IMR-90 (cell line): ENCODE measurements at regions not wholly inside any gene's neighbourhood (a gene's known extent, or its start where the extent isn't known, plus 50 kb on each side); places are given as distances from the start of the nearest gene placed in this dataset.

Source experiments
- ATAC-seq: fragments of 200-7000 bp; cut with Tn5 transposase; 2 replicates; pipeline ENCODE4 v1.9.1; 2020; ENCODE audit warnings: low read depth, mild to moderate bottlenecking, moderate library complexity
- BruUV-seq: library from RNA; stranded (reverse); fragments of 400-500 nt; replicated peaks from 2 replicates; lab custom pipeline; 2021; lab: Mats Ljungman, UMichigan
- CTCF ChIA-PET: fragments of 300-600 bp; formaldehyde crosslinking; extraction: SDS; loops from one replicate; lab custom pipeline; 2021; ENCODE audit warnings: antibody characterized with exemption; lab: Yijun Ruan, JAX
- POLR2A ChIA-PET: fragments of 300-600 bp; sonication (Branson Sonifier 250); formaldehyde crosslinking; loops from one replicate; lab custom pipeline; 2022; ENCODE audit warnings: antibody characterized with exemption; ENCODE audit not compliant: unreplicated experiment; lab: Charles Lee
- DNase-seq: peaks from one replicate; pipeline ENCODE4 v3.0.0; 2013
- H2AFZ ChIP-seq: replicated peaks from 2 replicates; pipeline ENCODE3; 2013; ENCODE audit warnings: low read length, mild to moderate bottlenecking; ENCODE audit not compliant: poor library complexity
- H2AK5ac ChIP-seq: 2 replicates; pipeline ENCODE4 v1.6.1; 2013; ENCODE audit warnings: low read depth, low read length, inconsistent platforms
- H2AK9ac ChIP-seq: replicated peaks from 2 replicates; pipeline ENCODE3; 2013; ENCODE audit warnings: mild to moderate bottlenecking, low read depth, low read length, moderate library complexity; ENCODE audit not compliant: poor library complexity
- H2BK120ac ChIP-seq: 2 replicates; pipeline ENCODE4 v1.6.1; 2013; ENCODE audit warnings: low read depth, low read length, inconsistent platforms
- H2BK15ac ChIP-seq: 3 replicates; pipeline ENCODE4 v1.6.1; 2013; ENCODE audit warnings: low read depth, low read length, inconsistent platforms
- H2BK20ac ChIP-seq: 2 replicates; pipeline ENCODE4 v1.6.1; 2013; ENCODE audit warnings: low read depth, mild to moderate bottlenecking, inconsistent platforms, low read length, moderate library complexity
- H2BK5ac ChIP-seq: 2 replicates; pipeline ENCODE4 v1.6.1; 2013; ENCODE audit warnings: mild to moderate bottlenecking, low read depth, low read length, inconsistent platforms; ENCODE audit not compliant: poor library complexity, severe bottlenecking
- H3K14ac ChIP-seq: replicated peaks from 2 replicates; pipeline ENCODE4 v1.6.1; 2013; ENCODE audit warnings: low read depth, low read length, inconsistent platforms
- H3K18ac ChIP-seq: 2 replicates; pipeline ENCODE4 v1.6.1; 2013; ENCODE audit warnings: low read depth, low read length, control low read depth
- H3K23ac ChIP-seq: 2 replicates; pipeline ENCODE4 v1.6.1; 2013; ENCODE audit warnings: low read depth, low read length, inconsistent platforms
- H3K27ac ChIP-seq: 2 replicates; pipeline ENCODE4 v1.5.1; 2013; ENCODE audit warnings: mild to moderate bottlenecking, control low read depth, low read length; ENCODE audit not compliant: insufficient read depth
- H3K27me3 ChIP-seq: 2 replicates; pipeline ENCODE4 v1.6.1; 2013; ENCODE audit warnings: low read length; ENCODE audit not compliant: control insufficient read depth, insufficient read depth
- H3K36me3 ChIP-seq: 2 replicates; pipeline ENCODE4 v1.6.1; 2013; ENCODE audit warnings: low read length, mixed read lengths; ENCODE audit not compliant: control insufficient read depth, insufficient read depth
- H3K4ac ChIP-seq: 2 replicates; pipeline ENCODE4 v1.6.1; 2013; ENCODE audit warnings: low read depth, low read length, inconsistent platforms
- H3K4me1 ChIP-seq: 2 replicates; pipeline ENCODE4 v1.6.1; 2013; ENCODE audit warnings: low read length, mixed read lengths; ENCODE audit not compliant: control insufficient read depth, insufficient read depth
- H3K4me2 ChIP-seq: 2 replicates; pipeline ENCODE4 v1.6.1; 2013; ENCODE audit warnings: low read depth, mild to moderate bottlenecking, control low read depth, low read length, moderate library complexity
- H3K4me3 ChIP-seq: 2 replicates; pipeline ENCODE4 v1.5.1; 2013; ENCODE audit warnings: low read depth, mild to moderate bottlenecking, control low read depth, low read length, moderate library complexity; ENCODE audit not compliant: insufficient read depth
- H3K56ac ChIP-seq: 2 replicates; pipeline ENCODE4 v1.6.1; 2013; ENCODE audit warnings: low read length, inconsistent platforms; ENCODE audit not compliant: insufficient read depth; ENCODE audit errors: extremely low read depth
- H3K79me1 ChIP-seq, 2 experiments: 2 replicates each; pipeline ENCODE4 v1.6.1; 2013; ENCODE audit warnings: low read length in 2 of 2, inconsistent platforms in 1 of 2, low read depth in 1 of 2
- H3K9ac ChIP-seq: 2 replicates; pipeline ENCODE4 v1.6.1; 2013; ENCODE audit warnings: low read depth, low read length, control low read depth
- H3K9me1 ChIP-seq: 2 replicates; pipeline ENCODE4 v1.6.1; 2013; ENCODE audit warnings: low read length, inconsistent platforms; ENCODE audit not compliant: insufficient read depth
- H3K9me3 ChIP-seq: 2 replicates; pipeline ENCODE4 v1.6.1; 2013; ENCODE audit warnings: low read length; ENCODE audit not compliant: control insufficient read depth, insufficient read depth
- H4K20me1 ChIP-seq: 2 replicates; pipeline ENCODE4 v1.6.1; 2013; ENCODE audit warnings: low read length, inconsistent platforms; ENCODE audit not compliant: insufficient read depth
- H4K5ac ChIP-seq: 2 replicates; pipeline ENCODE4 v1.6.1; 2013; ENCODE audit warnings: mild to moderate bottlenecking, low read depth, low read length, control low read depth
- H4K8ac ChIP-seq, 2 experiments: 2 replicates each; pipeline ENCODE4 v1.6.1; 2013; ENCODE audit warnings: low read depth in 2 of 2, low read length in 2 of 2, control low read depth in 1 of 2, inconsistent platforms in 1 of 2
- H4K91ac ChIP-seq: 2 replicates; pipeline ENCODE4 v1.6.1; 2013; ENCODE audit warnings: low read depth, low read length, inconsistent platforms; ENCODE audit not compliant: insufficient read depth
- CEBPB ChIP-seq: IDR thresholded peaks from 2 replicates; pipeline ENCODE4 v1.6.1; 2012; ENCODE audit warnings: low read depth, low read length, improper control_type of control experiment
- CHD1 ChIP-seq: IDR thresholded peaks from 2 replicates; pipeline ENCODE4 v1.6.1; 2012; ENCODE audit warnings: low read depth, low read length, improper control_type of control experiment
- FOS ChIP-seq: fragments of 150-350 bp; IDR thresholded peaks from 2 replicates; pipeline ENCODE4 v1.6.1; 2016; ENCODE audit warnings: low read depth, low read length
- MAFK ChIP-seq: IDR thresholded peaks from 2 replicates; pipeline ENCODE4 v1.6.1; 2012; ENCODE audit warnings: low read depth, low read length, improper control_type of control experiment
- MAZ ChIP-seq: IDR thresholded peaks from 2 replicates; pipeline ENCODE4 v1.6.1; 2012; ENCODE audit warnings: low read depth, mild to moderate bottlenecking, low read length, improper control_type of control experiment, moderate library complexity, borderline replicate concordance
- MXI1 ChIP-seq: IDR thresholded peaks from 2 replicates; pipeline ENCODE4 v1.6.1; 2012; ENCODE audit warnings: low read depth, mild to moderate bottlenecking, low read length, moderate library complexity, borderline replicate concordance
- NFE2L2 ChIP-seq: fragments of 150-350 bp; IDR thresholded peaks from 2 replicates; pipeline ENCODE4 v1.6.1; 2016; ENCODE audit warnings: low read depth, mild to moderate bottlenecking, low read length
- POLR2A ChIP-seq: IDR thresholded peaks from 2 replicates; pipeline ENCODE4 v1.6.1; 2012; ENCODE audit warnings: mild to moderate bottlenecking, low read depth, low read length
- RCOR1 ChIP-seq: IDR thresholded peaks from 2 replicates; pipeline ENCODE4 v1.6.1; 2012; ENCODE audit warnings: mild to moderate bottlenecking, low read length, improper control_type of control experiment; ENCODE audit not compliant: insufficient replicate concordance
- WGBS, 2 experiments: methylation state at CpG; one replicate each; pipeline versions ENCODE4 v1.1.5 to v1.1.7; 2013; ENCODE audit warnings: missing lambda C conversion rate in 2 of 2; ENCODE audit not compliant: insufficient read length in 1 of 2; ENCODE audit errors: extremely low coverage in 2 of 2; 5-methylcytosine and 5-hydroxymethylcytosine counted together
- dilution Hi-C: fragments of 300-500 bp; cut with HindIII; formaldehyde crosslinking; loops from one replicate; pipeline ENCODE4 v1.14.3; 2018; ENCODE audit warnings: low sequenced_read_pairs; ENCODE audit not compliant: unreplicated experiment
- in situ Hi-C: fragments of 300-500 bp; cut with MboI; formaldehyde crosslinking; loops from 3 replicates; pipeline ENCODE4 v1.14.3; 2019; ENCODE audit warnings: low sequenced_read_pairs, inconsistent platforms, mixed read lengths
- intact Hi-C: fragments of 100-400 bp; cut with micrococcal nuclease; formaldehyde crosslinking; loops from 2 replicates; pipeline ENCODE4 v1.10.0; 2022
- TF ChIP-seq, protein P1 (sequence below): fragments of 150-350 bp; IDR thresholded peaks from 2 replicates; pipeline ENCODE4 v1.6.1; 2016; ENCODE audit warnings: low read depth, mild to moderate bottlenecking, low read length, moderate library complexity, borderline replicate concordance
- TF ChIP-seq, protein P2 (sequence below): fragments of 150-350 bp; IDR thresholded peaks from 2 replicates; pipeline ENCODE4 v1.6.1; 2017; ENCODE audit warnings: mild to moderate bottlenecking, antibody characterized with exemption, low read length, low read depth

DNA sequence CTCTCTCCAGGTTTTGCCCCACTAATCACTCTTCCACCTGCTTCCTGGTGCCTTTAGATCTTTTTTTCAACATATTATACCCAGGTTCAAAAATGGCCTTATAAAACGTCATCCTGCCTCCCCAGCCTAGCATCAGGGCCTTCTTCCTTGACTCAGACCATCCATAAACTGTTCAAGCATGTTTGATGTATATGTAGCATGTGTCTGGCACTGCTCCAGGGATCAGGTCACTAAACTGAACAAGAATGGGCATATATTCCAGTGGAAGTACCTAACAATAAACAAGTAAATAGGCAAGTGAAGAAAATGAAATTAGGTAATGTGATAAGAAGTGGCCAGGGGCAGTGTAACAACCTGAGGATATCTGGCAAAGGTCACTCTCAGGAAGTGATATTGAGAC is 141.2 kb downstream of the TRIB2 start:
- intact Hi-C loops, result loop anchor here (1.0 kb wide), 1 partner anchor 10 kb away; no protein-coding TSS in a partner anchor
- peak overlapping the region; percentile 54 for H3K27ac ChIP-seq
- peaks cover 16% of the 10 kb centered on the region for H3K9me1 ChIP-seq
- WGBS, 2 experiments, result no CpG with 5 or more reads among the region's 1 CpG
- no peaks in the 10 kb centered on the region for H4K20me1 ChIP-seq
- BruUV-seq, result no TSS peak
- H3K79me1 ChIP-seq, result no peaks in the 10 kb centered on the region
- in situ Hi-C loops, result no loop called here
- H4K8ac ChIP-seq, result peak overlapping the region; percentile 87 to 89
- peak overlapping the region; percentile 26 for H3K23ac ChIP-seq
- H3K18ac ChIP-seq, result peak overlapping the region; percentile 80
- H3K4ac ChIP-seq, result peak overlapping the region; percentile 92
- no peak for ATAC-seq
- H3K4me2 ChIP-seq, result no peak overlapping the region
- H4K91ac ChIP-seq, result peak overlapping the region; percentile 99
- H4K5ac ChIP-seq, result peak overlapping the region; percentile 75
- H2BK15ac ChIP-seq, result peak overlapping the region; percentile 99
- CTCF ChIA-PET, result no interaction called here
- no peaks in the 10 kb centered on the region for H3K27me3 ChIP-seq
- POLR2A ChIA-PET, result no interaction called here
- peak overlapping the region; percentile 68 for H2AK9ac ChIP-seq
- TF ChIP-seq MXI1, result no peak
- no peak for TF ChIP-seq FOS
- no peak for TF ChIP-seq MAZ
- TF ChIP-seq NFE2L2, result no peak
- TF ChIP-seq CEBPB, result no peak
- TF ChIP-seq, protein P1, sequence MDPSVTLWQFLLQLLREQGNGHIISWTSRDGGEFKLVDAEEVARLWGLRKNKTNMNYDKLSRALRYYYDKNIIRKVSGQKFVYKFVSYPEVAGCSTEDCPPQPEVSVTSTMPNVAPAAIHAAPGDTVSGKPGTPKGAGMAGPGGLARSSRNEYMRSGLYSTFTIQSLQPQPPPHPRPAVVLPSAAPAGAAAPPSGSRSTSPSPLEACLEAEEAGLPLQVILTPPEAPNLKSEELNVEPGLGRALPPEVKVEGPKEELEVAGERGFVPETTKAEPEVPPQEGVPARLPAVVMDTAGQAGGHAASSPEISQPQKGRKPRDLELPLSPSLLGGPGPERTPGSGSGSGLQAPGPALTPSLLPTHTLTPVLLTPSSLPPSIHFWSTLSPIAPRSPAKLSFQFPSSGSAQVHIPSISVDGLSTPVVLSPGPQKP, result no peak
- TF ChIP-seq CHD1, result no peak
- no peak for TF ChIP-seq MAFK
- TF ChIP-seq, protein P2, sequence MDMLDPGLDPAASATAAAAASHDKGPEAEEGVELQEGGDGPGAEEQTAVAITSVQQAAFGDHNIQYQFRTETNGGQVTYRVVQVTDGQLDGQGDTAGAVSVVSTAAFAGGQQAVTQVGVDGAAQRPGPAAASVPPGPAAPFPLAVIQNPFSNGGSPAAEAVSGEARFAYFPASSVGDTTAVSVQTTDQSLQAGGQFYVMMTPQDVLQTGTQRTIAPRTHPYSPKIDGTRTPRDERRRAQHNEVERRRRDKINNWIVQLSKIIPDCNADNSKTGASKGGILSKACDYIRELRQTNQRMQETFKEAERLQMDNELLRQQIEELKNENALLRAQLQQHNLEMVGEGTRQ, result no peak
- no peak for TF ChIP-seq RCOR1
- TF ChIP-seq POLR2A, result no peak
- peak overlapping the region; percentile 97 for H2BK20ac ChIP-seq
- H3K56ac ChIP-seq, result peak overlapping the region; percentile 77
- H3K14ac ChIP-seq, result peak overlapping the region; percentile 91
- H2BK120ac ChIP-seq, result peak overlapping the region; percentile 95
- H3K36me3 ChIP-seq, result no peaks in the 10 kb centered on the region
- H3K9ac ChIP-seq, result no peak overlapping the region
- H3K9me3 ChIP-seq, result no peaks in the 10 kb centered on the region
- H2AK5ac ChIP-seq, result peak overlapping the region; percentile 99
- no peak overlapping the region for H2AFZ ChIP-seq
- H3K4me1 ChIP-seq, result peaks cover 16% of the 10 kb centered on the region
- H2BK5ac ChIP-seq, result peak overlapping the region; percentile 99
- no peak overlapping the region for H3K4me3 ChIP-seq
- dilution Hi-C loops, result no loop called here
- DNase-seq, result no peak
